Parathyroid adenoma (tissue), 2 donors: ENCODE measurements at regions not wholly inside any gene's neighbourhood (a gene's known extent, or its start where the extent isn't known, plus 50 kb on each side); places are given as distances from the start of the nearest gene placed in this dataset.

ENCODE experiments used
- H2AFZ ChIP-seq: fragments of 300-600 bp; sonication (generic); one replicate; pipeline ENCODE4 v1.7.0; 2017; ENCODE audit warnings: antibody characterized with exemption, mild to moderate bottlenecking
- H3K27ac ChIP-seq: fragments of 300-600 bp; sonication (generic); one replicate; pipeline ENCODE4 v1.7.0; 2017
- H3K27me3 ChIP-seq: fragments of 300-600 bp; sonication (generic); one replicate; pipeline ENCODE4 v1.7.0; 2017; ENCODE audit warnings: low read length; ENCODE audit not compliant: control insufficient read depth, insufficient read depth
- H3K36me3 ChIP-seq: fragments of 300-600 bp; sonication (generic); one replicate; pipeline ENCODE4 v1.7.0; 2017; ENCODE audit warnings: low read length; ENCODE audit not compliant: control insufficient read depth, insufficient read depth
- H3K4me1 ChIP-seq: fragments of 300-600 bp; sonication (generic); one replicate; pipeline ENCODE4 v1.7.0; 2017; ENCODE audit warnings: control low read depth
- H3K4me2 ChIP-seq: fragments of 300-600 bp; sonication (generic); one replicate; pipeline ENCODE4 v1.7.0; 2017; ENCODE audit warnings: low read length
- H3K4me3 ChIP-seq: fragments of 300-600 bp; sonication (generic); one replicate; pipeline ENCODE4 v1.7.0; 2017; ENCODE audit warnings: low read depth, low read length
- H3K79me2 ChIP-seq: fragments of 300-600 bp; sonication (generic); one replicate; pipeline ENCODE4 v1.7.0; 2017; ENCODE audit warnings: control low read depth
- H3K9ac ChIP-seq: fragments of 300-600 bp; sonication (generic); one replicate; pipeline ENCODE4 v1.7.0; 2017; ENCODE audit warnings: mild to moderate bottlenecking
- H3K9me3 ChIP-seq: fragments of 300-600 bp; sonication (generic); one replicate; pipeline ENCODE4 v1.7.0; 2017; ENCODE audit warnings: low read length; ENCODE audit not compliant: control insufficient read depth
- TF ChIP-seq, protein P1 (sequence below): fragments of 300-600 bp; sonication (generic); IDR thresholded peaks from one replicate; pipeline ENCODE4 v1.7.0; 2017; ENCODE audit warnings: antibody characterized with exemption, mild to moderate bottlenecking
- donor health status: primary hyperparathyroidism.

DNA sequence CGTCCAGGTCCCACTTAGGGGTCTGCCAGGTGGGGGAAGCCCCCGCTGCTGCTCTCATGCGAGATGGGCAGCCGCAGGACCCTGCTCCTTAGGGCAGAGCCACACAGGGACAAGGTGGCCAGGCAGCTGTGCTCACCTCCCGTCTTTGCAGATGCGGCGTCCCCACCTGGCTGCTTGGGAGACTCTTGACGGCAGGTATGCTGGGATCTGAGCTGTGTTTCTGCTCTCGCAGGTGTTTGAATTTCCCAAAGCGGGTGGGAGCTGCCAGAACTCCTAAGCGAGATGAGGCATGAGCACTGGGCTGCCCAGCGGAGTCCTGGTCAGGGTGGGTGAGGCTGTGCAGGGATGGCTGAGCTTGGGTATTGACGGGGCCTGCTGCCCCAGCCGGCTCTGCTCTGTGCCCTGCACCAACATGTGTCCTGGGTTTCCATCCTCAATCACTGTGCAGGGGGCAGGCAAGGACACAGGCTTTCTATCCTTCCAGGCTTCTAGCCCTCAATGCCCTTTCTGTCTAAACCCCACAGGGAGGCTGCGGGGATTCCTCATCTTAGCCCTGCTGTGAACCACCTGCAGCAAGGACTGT is 151.4 kb downstream of the ICE1 start:
- H3K27me3 ChIP-seq, result no peaks in the 10 kb centered on the region
- no peak overlapping the region for H3K27ac ChIP-seq
- no peak overlapping the region for H3K4me2 ChIP-seq
- no peaks in the 10 kb centered on the region for H3K9me3 ChIP-seq
- H2AFZ ChIP-seq, result no peak overlapping the region
- no peak overlapping the region for H3K4me3 ChIP-seq
- H3K36me3 ChIP-seq, result no peaks in the 10 kb centered on the region
- no peak overlapping the region for H3K9ac ChIP-seq
- no peaks in the 10 kb centered on the region for H3K4me1 ChIP-seq
- no peaks in the 10 kb centered on the region for H3K79me2 ChIP-seq
- TF ChIP-seq, protein P1, sequence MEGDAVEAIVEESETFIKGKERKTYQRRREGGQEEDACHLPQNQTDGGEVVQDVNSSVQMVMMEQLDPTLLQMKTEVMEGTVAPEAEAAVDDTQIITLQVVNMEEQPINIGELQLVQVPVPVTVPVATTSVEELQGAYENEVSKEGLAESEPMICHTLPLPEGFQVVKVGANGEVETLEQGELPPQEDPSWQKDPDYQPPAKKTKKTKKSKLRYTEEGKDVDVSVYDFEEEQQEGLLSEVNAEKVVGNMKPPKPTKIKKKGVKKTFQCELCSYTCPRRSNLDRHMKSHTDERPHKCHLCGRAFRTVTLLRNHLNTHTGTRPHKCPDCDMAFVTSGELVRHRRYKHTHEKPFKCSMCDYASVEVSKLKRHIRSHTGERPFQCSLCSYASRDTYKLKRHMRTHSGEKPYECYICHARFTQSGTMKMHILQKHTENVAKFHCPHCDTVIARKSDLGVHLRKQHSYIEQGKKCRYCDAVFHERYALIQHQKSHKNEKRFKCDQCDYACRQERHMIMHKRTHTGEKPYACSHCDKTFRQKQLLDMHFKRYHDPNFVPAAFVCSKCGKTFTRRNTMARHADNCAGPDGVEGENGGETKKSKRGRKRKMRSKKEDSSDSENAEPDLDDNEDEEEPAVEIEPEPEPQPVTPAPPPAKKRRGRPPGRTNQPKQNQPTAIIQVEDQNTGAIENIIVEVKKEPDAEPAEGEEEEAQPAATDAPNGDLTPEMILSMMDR, result no peak

GRCh38 chr5:5572976-5573797 is 150.7 kb downstream of the ICE1 start:
- no peak overlapping the region for H2AFZ ChIP-seq
- no peaks in the 10 kb centered on the region for H3K27me3 ChIP-seq
- TF ChIP-seq, protein P1, result no peak
- no peak overlapping the region for H3K27ac ChIP-seq
- no peaks in the 10 kb centered on the region for H3K4me1 ChIP-seq
- H3K4me3 ChIP-seq, result no peak overlapping the region
- no peaks in the 10 kb centered on the region for H3K79me2 ChIP-seq
- H3K9ac ChIP-seq, result no peak overlapping the region
- H3K4me2 ChIP-seq, result no peak overlapping the region
- no peaks in the 10 kb centered on the region for H3K36me3 ChIP-seq
- no peaks in the 10 kb centered on the region for H3K9me3 ChIP-seq

GRCh38 chr5:5572010-5572865 is 149.8 kb downstream of the ICE1 start:
- no peaks in the 10 kb centered on the region for H3K79me2 ChIP-seq
- no peaks in the 10 kb centered on the region for H3K27me3 ChIP-seq
- H3K9me3 ChIP-seq, result no peaks in the 10 kb centered on the region
- H3K36me3 ChIP-seq, result no peaks in the 10 kb centered on the region
- no peak overlapping the region for H2AFZ ChIP-seq
- H3K4me3 ChIP-seq, result no peak overlapping the region
- H3K4me1 ChIP-seq, result no peaks in the 10 kb centered on the region
- TF ChIP-seq, protein P1, result no peak
- H3K9ac ChIP-seq, result no peak overlapping the region
- no peak overlapping the region for H3K4me2 ChIP-seq
- H3K27ac ChIP-seq, result no peak overlapping the region

DNA sequence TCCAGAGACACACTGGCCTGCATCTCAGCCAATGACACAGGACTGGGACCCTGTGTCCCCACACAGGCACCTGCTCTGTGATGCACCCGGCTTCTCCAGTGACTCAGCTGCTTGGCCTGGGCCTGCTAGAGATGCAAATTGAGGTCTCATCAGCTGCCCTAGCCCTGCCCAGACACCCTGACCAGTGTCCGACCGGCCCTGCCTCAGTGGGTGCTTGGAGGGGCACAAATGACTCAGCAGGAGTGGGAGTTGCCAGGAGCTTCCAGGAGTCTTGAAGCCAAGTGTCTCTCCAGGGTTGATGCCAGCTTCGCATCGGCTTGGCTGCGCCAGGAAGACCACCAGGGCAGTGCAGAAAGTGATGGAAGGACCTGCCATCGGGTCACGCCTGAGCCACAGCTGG is 148.2 kb downstream of the ICE1 start:
- Histone ChIP-seq H3K27me3 (no peaks in the 10 kb centered on the region), H3K4me1 (no peaks in the 10 kb centered on the region), H2AFZ (no peak overlapping the region), H3K4me3 (no peak overlapping the region), H3K36me3 (no peaks in the 10 kb centered on the region), H3K79me2 (no peaks in the 10 kb centered on the region), H3K27ac (no peak overlapping the region), H3K4me2 (no peak overlapping the region), H3K9ac (no peak overlapping the region), H3K9me3 (no peaks in the 10 kb centered on the region)
- TF ChIP-seq, protein P1, result no peak
